ENCODE measurements at regions not wholly inside any gene's neighbourhood (a gene's known extent, or its start where the extent isn't known, plus 50 kb on each side); places are given as distances from the start of the nearest gene placed in this dataset.
"Not testable (repeated sequence)": the region's sequence is repeated elsewhere in the genome, so short reads cannot be mapped to it uniquely, and the experiment has no call there.

GRCh38 chr9:81430727-81431126 lies 258.6 kb downstream of the TLE1 start:
- no peak overlapping the region for H3K4me3 ChIP-seq (ENCODE audit: severe bottlenecking)
- no peaks in the 10 kb centered on the region for H3K36me3 ChIP-seq (ENCODE audit: low read depth)
- no peak for ATAC-seq (ENCODE audit: low read depth)
- no peak overlapping the region for H3K27ac ChIP-seq (ENCODE audit: poor library complexity, severe bottlenecking)
- H3K4me1 ChIP-seq (ENCODE audit: insufficient read depth, poor library complexity, severe bottlenecking), result no peaks in the 10 kb centered on the region
- no peak for TF ChIP-seq CTCF (IDR thresholded peaks at IDR 0.05; ENCODE audit: poor library complexity, severe bottlenecking)
- DNase-seq (ENCODE audit: low spot score), result no peak
- peaks cover 7% of the 10 kb centered on the region for H3K9me3 ChIP-seq (ENCODE audit: severe bottlenecking)
- H3K27me3 ChIP-seq (ENCODE audit: insufficient read depth, poor library complexity, severe bottlenecking), result no peaks in the 10 kb centered on the region

GRCh38 chr9:81427870-81428269 lies 261.5 kb downstream of the TLE1 start:
- H3K9me3 ChIP-seq (ENCODE audit: severe bottlenecking), result peaks cover 7% of the 10 kb centered on the region
- H3K27ac ChIP-seq (ENCODE audit: poor library complexity, severe bottlenecking), result no peak overlapping the region
- TF ChIP-seq CTCF (IDR thresholded peaks at IDR 0.05; ENCODE audit: poor library complexity, severe bottlenecking), result no peak
- DNase-seq (ENCODE audit: low spot score) (no peak), ATAC-seq (ENCODE audit: low read depth) (no peak)
- H3K4me1 ChIP-seq (ENCODE audit: insufficient read depth, poor library complexity, severe bottlenecking), result no peaks in the 10 kb centered on the region
- H3K27me3 ChIP-seq (ENCODE audit: insufficient read depth, poor library complexity, severe bottlenecking), result no peaks in the 10 kb centered on the region
- no peaks in the 10 kb centered on the region for H3K36me3 ChIP-seq (ENCODE audit: low read depth)
- no peak overlapping the region for H3K4me3 ChIP-seq (ENCODE audit: severe bottlenecking)

- H3K27me3 ChIP-seq (ENCODE audit: insufficient read depth, poor library complexity, severe bottlenecking), result no peaks in the 10 kb centered on the region
- no peaks in the 10 kb centered on the region for H3K36me3 ChIP-seq (ENCODE audit: low read depth)
- H3K27ac ChIP-seq (ENCODE audit: poor library complexity, severe bottlenecking), result no peak overlapping the region
- TF ChIP-seq CTCF (IDR thresholded peaks at IDR 0.05; ENCODE audit: poor library complexity, severe bottlenecking), result no peak
- H3K4me3 ChIP-seq (ENCODE audit: severe bottlenecking), result no peak overlapping the region
- no peaks in the 10 kb centered on the region for H3K4me1 ChIP-seq (ENCODE audit: insufficient read depth, poor library complexity, severe bottlenecking)
- H3K9me3 ChIP-seq (ENCODE audit: severe bottlenecking), result peaks cover 7% of the 10 kb centered on the region
- ATAC-seq (ENCODE audit: low read depth) (no peak), DNase-seq (ENCODE audit: low spot score) (no peak)
These were observed 264.9 kb downstream of the TLE1 start for GRCh38 chr9:81424431-81424830.

- no peak for TF ChIP-seq CTCF (IDR thresholded peaks at IDR 0.05; ENCODE audit: poor library complexity, severe bottlenecking)
- H3K27ac ChIP-seq (ENCODE audit: poor library complexity, severe bottlenecking), result no peak overlapping the region
- H3K9me3 ChIP-seq (ENCODE audit: severe bottlenecking), result peaks cover 7% of the 10 kb centered on the region
- no peaks in the 10 kb centered on the region for H3K4me1 ChIP-seq (ENCODE audit: insufficient read depth, poor library complexity, severe bottlenecking)
- no peaks in the 10 kb centered on the region for H3K36me3 ChIP-seq (ENCODE audit: low read depth)
- ATAC-seq (ENCODE audit: low read depth), result no peak
- no peak overlapping the region for H3K4me3 ChIP-seq (ENCODE audit: severe bottlenecking)
- no peaks in the 10 kb centered on the region for H3K27me3 ChIP-seq (ENCODE audit: insufficient read depth, poor library complexity, severe bottlenecking)
- no peak for DNase-seq (ENCODE audit: low spot score)
These were observed 265.6 kb downstream of the TLE1 start for GRCh38 chr9:81423589-81424326.

- not testable (repeated sequence) for H3K27ac ChIP-seq (ENCODE audit: poor library complexity, severe bottlenecking); ATAC-seq (ENCODE audit: low read depth); DNase-seq (ENCODE audit: low spot score); H3K9me3 ChIP-seq (ENCODE audit: severe bottlenecking); H3K4me3 ChIP-seq (ENCODE audit: severe bottlenecking); H3K4me1 ChIP-seq (ENCODE audit: insufficient read depth, poor library complexity, severe bottlenecking); H3K27me3 ChIP-seq (ENCODE audit: insufficient read depth, poor library complexity, severe bottlenecking); H3K36me3 ChIP-seq (ENCODE audit: low read depth)
These were observed 268.3 kb downstream of the TLE1 start for GRCh38 chr9:81421090-81421489.

All from RWPE2 (cell line).